ENCODE measurements at regions not wholly inside any gene's neighbourhood (a gene's known extent, or its start where the extent isn't known, plus 50 kb on each side); places are given as distances from the start of the nearest gene placed in this dataset.
"Not testable (repeated sequence)": the region's sequence is repeated elsewhere in the genome, so short reads cannot be mapped to it uniquely, and the experiment has no call there.

GRCh38 chr1:64404202-64404601 lies 65.7 kb upstream of the CACHD1 start:
- no TSS peak for BruUV-seq (replicated peaks)

DNA sequence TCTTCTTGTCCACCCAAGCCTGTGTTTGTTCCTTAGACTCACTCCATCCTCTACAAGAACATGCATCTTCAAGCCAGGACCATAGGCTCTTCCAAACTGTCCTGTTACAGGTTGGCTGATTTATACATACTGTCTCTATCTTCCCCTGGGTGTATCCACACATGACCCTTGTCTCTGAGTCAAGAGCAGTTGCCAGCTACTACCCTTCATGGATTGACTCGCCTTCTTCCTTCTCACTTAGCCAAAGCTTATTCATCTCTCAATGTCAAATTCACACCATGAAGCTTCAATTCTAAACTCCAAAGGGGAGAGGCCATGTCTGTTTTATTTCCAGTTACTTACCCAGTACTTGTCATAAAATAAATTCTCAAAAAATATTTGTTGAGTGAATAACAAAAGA lies 64.1 kb upstream of the CACHD1 start:
- intact Hi-C loops (cut with micrococcal nuclease; ENCODE audit: unreplicated experiment): no loop called here

More at GRCh38 chr1:64404202-64404601, 65.7 kb upstream of the CACHD1 start:
- no peak overlapping the region for H3K4me3 ChIP-seq (ENCODE audit: low read depth, low read length)
- Mint-ChIP-seq H3K36me3 (ENCODE audit: insufficient read depth, unreplicated experiment) (no peaks in the 10 kb centered on the region), H3K27ac (ENCODE audit: unreplicated experiment) (no peak overlapping the region), H3K27me3 (ENCODE audit: insufficient read depth, unreplicated experiment) (peaks cover 5% of the 10 kb centered on the region), H3K4me3 (ENCODE audit: unreplicated experiment) (no peak overlapping the region), H3K4me1 (ENCODE audit: low read depth, unreplicated experiment) (no peaks in the 10 kb centered on the region), H3K9me3 (ENCODE audit: unreplicated experiment) (no peaks in the 10 kb centered on the region)
- no peaks in the 10 kb centered on the region; the same call in 1 of the 2 replicates for H3K27me3 ChIP-seq (replicated peaks; ENCODE audit: control insufficient read depth, insufficient read depth, low read length)
- intact Hi-C loops (cut with micrococcal nuclease; ENCODE audit: unreplicated experiment): no loop called here
- H3K9me3 ChIP-seq: no peaks in the 10 kb centered on the region
- no peaks in the 10 kb centered on the region for H3K36me3 ChIP-seq (ENCODE audit: control insufficient read depth, insufficient read depth, low read length)
- CTCF ChIA-PET: no interaction called here
- no peak for DNase-seq
- TF ChIP-seq CTCF (IDR thresholded peaks at IDR 0.05; ENCODE audit: insufficient read depth in 1 of 2, low read depth in 1 of 2, low read length in 1 of 2, severe bottlenecking in 1 of 2, unreplicated experiment in 1 of 2): no peak
- POLR2A ChIA-PET: no interaction called here
- no peaks in the 10 kb centered on the region for H3K4me1 ChIP-seq

DNA sequence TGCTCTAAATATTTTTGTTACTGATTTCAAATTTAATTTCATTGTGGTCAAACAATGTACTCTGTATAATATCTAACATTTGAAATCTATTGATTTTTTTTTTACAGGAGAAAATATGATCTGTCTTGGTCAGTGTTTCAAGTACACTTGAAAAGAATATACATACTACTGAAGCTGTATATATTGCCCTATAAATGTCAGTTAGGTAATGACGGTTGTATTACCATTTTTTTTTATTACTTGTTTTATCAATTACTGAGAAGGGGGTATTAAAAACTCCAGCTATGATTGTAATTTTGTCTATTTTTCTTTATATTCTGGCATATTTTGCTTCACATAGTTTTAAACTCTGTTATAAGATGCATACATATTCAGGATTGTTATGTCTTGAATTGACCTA lies 59.7 kb upstream of the CACHD1 start:
- Histone ChIP-seq H3K36me3 (ENCODE audit: control insufficient read depth, insufficient read depth, low read length) (no peaks in the 10 kb centered on the region), H3K4me3 (ENCODE audit: low read depth, low read length) (no peak overlapping the region), H3K4me1 (no peaks in the 10 kb centered on the region), H3K9me3 (no peaks in the 10 kb centered on the region), H3K27me3 (replicated peaks; ENCODE audit: control insufficient read depth, insufficient read depth, low read length) (no peaks in the 10 kb centered on the region)
- Mint-ChIP-seq H3K9me3 (ENCODE audit: unreplicated experiment) (peaks cover 9% of the 10 kb centered on the region), H3K36me3 (ENCODE audit: insufficient read depth, unreplicated experiment) (no peaks in the 10 kb centered on the region), H3K4me3 (ENCODE audit: unreplicated experiment) (no peak overlapping the region), H3K4me1 (ENCODE audit: low read depth, unreplicated experiment) (no peaks in the 10 kb centered on the region), H3K27me3 (ENCODE audit: insufficient read depth, unreplicated experiment) (no peaks in the 10 kb centered on the region), H3K27ac (ENCODE audit: unreplicated experiment) (no peak overlapping the region)
- no peak for DNase-seq
- POLR2A ChIA-PET: no interaction called here
- no peak for TF ChIP-seq CTCF (IDR thresholded peaks at IDR 0.05; ENCODE audit: insufficient read depth in 1 of 2, low read depth in 1 of 2, low read length in 1 of 2, severe bottlenecking in 1 of 2, unreplicated experiment in 1 of 2)
- CTCF ChIA-PET: interaction anchor here (0.6 kb wide), 1 partner anchor 144 kb away, joined by 3 read pairs; no protein-coding TSS in a partner anchor
- intact Hi-C loops (cut with micrococcal nuclease; ENCODE audit: unreplicated experiment): no loop called here
- no TSS peak for BruUV-seq (replicated peaks)

More for the DNA sequence above, 64.1 kb upstream of the CACHD1 start:
- POLR2A ChIA-PET: no interaction called here
- Histone ChIP-seq H3K36me3 (ENCODE audit: control insufficient read depth, insufficient read depth, low read length) (no peaks in the 10 kb centered on the region), H3K4me1 (no peaks in the 10 kb centered on the region), H3K4me3 (ENCODE audit: low read depth, low read length) (no peak overlapping the region), H3K27me3 (replicated peaks; ENCODE audit: control insufficient read depth, insufficient read depth, low read length) (no peaks in the 10 kb centered on the region; the same call in 1 of the 2 replicates), H3K9me3 (no peaks in the 10 kb centered on the region)
- BruUV-seq (replicated peaks): no TSS peak
- Mint-ChIP-seq H3K4me1 (ENCODE audit: low read depth, unreplicated experiment) (no peaks in the 10 kb centered on the region), H3K4me3 (ENCODE audit: unreplicated experiment) (no peak overlapping the region), H3K36me3 (ENCODE audit: insufficient read depth, unreplicated experiment) (no peaks in the 10 kb centered on the region), H3K27me3 (ENCODE audit: insufficient read depth, unreplicated experiment) (no peaks in the 10 kb centered on the region), H3K9me3 (ENCODE audit: unreplicated experiment) (no peaks in the 10 kb centered on the region), H3K27ac (ENCODE audit: unreplicated experiment) (no peak overlapping the region)
- no peak for TF ChIP-seq CTCF (IDR thresholded peaks at IDR 0.05; ENCODE audit: insufficient read depth in 1 of 2, low read depth in 1 of 2, low read length in 1 of 2, severe bottlenecking in 1 of 2, unreplicated experiment in 1 of 2)
- no peak for DNase-seq
- CTCF ChIA-PET: no interaction called here

DNA sequence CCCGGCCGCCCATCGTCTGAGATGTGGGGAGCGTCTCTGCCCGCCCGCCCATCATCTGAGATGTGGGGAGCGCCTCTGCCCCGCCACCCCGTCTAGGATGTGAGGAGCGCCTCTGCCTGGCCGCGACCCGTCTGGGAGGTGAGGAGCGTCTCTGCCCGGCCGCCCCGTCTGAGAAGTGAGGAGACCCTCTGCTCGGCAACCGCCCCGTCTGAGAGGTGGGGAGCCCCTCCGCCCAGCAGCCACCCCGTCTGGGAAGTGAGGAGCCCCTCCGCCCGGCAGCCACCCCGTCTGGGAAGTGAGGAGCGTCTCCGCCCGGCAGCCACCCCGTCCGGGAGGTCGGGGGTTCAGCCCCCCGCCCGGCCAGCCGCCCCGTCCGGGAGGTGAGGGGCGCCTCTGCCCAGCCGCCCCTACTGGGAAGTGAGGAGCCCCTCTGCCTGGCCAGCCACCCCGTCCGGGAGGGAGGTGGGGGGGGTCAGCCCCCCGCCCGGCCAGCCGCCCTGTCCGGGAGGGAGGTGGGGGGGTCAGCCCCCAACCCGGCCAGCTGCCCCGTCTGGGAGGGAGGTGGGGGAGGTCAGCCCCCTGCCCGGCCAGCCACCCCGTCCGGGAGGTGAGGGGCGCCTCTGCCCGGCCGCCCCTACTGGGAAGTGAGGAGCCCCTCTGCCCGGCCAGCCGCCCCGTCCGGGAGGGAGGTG lies 54.9 kb upstream of the CACHD1 start:
- H3K9me3 Mint-ChIP-seq (ENCODE audit: unreplicated experiment); H3K4me3 ChIP-seq (ENCODE audit: low read depth, low read length); DNase-seq; H3K27me3 Mint-ChIP-seq (ENCODE audit: insufficient read depth, unreplicated experiment); H3K36me3 Mint-ChIP-seq (ENCODE audit: insufficient read depth, unreplicated experiment); H3K9me3 ChIP-seq; H3K4me1 ChIP-seq; H3K27me3 ChIP-seq (replicated peaks; ENCODE audit: control insufficient read depth, insufficient read depth, low read length); CTCF ChIA-PET; H3K36me3 ChIP-seq (ENCODE audit: control insufficient read depth, insufficient read depth, low read length); POLR2A ChIA-PET; H3K4me3 Mint-ChIP-seq (ENCODE audit: unreplicated experiment); intact Hi-C loops (cut with micrococcal nuclease; ENCODE audit: unreplicated experiment); H3K4me1 Mint-ChIP-seq (ENCODE audit: low read depth, unreplicated experiment); BruUV-seq (replicated peaks); H3K27ac Mint-ChIP-seq (ENCODE audit: unreplicated experiment): not testable (repeated sequence)
